ENCODE measurements at regions not wholly inside any gene's neighbourhood (a gene's known extent, or its start where the extent isn't known, plus 50 kb on each side); places are given as distances from the start of the nearest gene placed in this dataset.
"Not testable (repeated sequence)": the region's sequence is repeated elsewhere in the genome, so short reads cannot be mapped to it uniquely, and the experiment has no call there.

DNA sequence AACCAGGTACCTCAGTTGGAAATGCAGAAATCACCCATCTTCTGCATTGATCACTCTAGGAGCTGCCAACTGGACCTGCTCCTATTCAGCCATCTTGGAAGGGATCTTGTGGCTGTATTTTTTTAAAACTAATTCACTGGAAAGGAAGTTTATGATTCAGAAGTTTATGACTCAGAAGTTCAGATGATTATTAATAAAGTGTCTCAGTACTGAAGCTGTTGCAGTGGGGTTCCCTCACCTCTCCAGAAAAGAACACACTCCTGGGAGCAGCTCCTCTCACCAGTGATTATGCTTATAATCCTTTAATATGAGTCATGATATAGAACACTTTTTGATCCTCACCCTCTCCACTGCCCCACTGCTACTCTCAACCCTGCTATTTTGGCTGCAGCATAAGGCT lies 291.2 kb upstream of the HS3ST5 start (continued):
- TF ChIP-seq, protein P1, sequence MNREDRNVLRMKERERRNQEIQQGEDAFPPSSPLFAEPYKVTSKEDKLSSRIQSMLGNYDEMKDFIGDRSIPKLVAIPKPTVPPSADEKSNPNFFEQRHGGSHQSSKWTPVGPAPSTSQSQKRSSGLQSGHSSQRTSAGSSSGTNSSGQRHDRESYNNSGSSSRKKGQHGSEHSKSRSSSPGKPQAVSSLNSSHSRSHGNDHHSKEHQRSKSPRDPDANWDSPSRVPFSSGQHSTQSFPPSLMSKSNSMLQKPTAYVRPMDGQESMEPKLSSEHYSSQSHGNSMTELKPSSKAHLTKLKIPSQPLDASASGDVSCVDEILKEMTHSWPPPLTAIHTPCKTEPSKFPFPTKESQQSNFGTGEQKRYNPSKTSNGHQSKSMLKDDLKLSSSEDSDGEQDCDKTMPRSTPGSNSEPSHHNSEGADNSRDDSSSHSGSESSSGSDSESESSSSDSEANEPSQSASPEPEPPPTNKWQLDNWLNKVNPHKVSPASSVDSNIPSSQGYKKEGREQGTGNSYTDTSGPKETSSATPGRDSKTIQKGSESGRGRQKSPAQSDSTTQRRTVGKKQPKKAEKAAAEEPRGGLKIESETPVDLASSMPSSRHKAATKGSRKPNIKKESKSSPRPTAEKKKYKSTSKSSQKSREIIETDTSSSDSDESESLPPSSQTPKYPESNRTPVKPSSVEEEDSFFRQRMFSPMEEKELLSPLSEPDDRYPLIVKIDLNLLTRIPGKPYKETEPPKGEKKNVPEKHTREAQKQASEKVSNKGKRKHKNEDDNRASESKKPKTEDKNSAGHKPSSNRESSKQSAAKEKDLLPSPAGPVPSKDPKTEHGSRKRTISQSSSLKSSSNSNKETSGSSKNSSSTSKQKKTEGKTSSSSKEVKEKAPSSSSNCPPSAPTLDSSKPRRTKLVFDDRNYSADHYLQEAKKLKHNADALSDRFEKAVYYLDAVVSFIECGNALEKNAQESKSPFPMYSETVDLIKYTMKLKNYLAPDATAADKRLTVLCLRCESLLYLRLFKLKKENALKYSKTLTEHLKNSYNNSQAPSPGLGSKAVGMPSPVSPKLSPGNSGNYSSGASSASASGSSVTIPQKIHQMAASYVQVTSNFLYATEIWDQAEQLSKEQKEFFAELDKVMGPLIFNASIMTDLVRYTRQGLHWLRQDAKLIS (CRISPR knock-in tag; IDR thresholded peaks at IDR 0.05; ENCODE audit: borderline replicate concordance) = no peak
- no peak for TF ChIP-seq ATF1 (CRISPR knock-in tag; IDR thresholded peaks at IDR 0.05)

DNA sequence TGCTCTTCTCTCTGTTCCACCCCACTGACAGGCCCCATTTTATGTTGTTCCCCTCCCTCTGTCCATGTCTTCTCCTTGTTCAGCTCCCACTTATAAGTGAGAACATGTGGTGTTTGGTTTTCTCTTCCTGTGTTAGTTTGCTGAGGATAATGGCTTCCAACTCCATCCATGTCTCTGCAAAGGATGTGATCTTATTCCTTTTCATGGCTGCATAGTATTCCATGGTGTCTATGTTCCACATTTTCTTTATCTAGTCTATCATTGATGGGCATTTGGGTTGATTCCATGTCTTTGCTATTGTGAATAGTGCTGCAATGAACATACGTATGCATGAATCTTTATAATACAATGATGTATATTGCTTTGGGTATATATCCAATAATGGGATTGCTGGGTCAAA lies 283.4 kb upstream of the HS3ST5 start:
- ATAC-seq; H3K27ac Mint-ChIP-seq; DNase-seq (ENCODE audit: low spot score); H3K9me3 Mint-ChIP-seq; H3K4me1 Mint-ChIP-seq; H3K36me3 Mint-ChIP-seq; CTCF ChIA-PET; H3K4me3 Mint-ChIP-seq; H3K27me3 Mint-ChIP-seq (ENCODE audit: low read depth); POLR2A ChIA-PET: not testable (repeated sequence)

DNA sequence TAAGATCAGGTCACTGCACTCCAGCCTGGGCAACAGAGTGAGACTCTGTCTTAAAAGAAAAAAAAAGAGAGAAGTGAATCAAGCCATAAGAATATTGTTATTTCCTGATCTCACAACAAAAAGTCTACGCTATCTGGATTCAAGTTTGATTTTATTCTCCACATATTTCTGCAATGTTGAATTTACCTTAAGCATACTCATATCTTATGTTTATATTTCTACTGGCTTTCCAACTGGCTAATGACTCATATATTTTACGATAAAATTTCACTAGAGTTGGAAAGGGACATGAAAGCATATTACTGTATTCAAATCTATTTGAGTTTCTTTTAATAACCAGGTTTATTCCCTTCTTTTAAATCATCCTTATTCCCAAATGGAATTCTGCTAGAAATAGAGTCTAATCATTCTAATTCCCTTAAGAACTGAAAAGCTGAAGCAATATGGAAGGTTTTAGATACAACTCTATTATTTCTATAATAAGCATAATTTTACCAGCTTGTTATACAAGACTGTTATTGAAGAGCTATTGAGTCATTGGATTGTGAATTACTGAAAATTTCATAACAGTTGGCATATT lies 276.9 kb upstream of the HS3ST5 start:
- no peaks in the 10 kb centered on the region for H3K36me3 Mint-ChIP-seq
- no peaks in the 10 kb centered on the region for H3K9me3 Mint-ChIP-seq
- peaks cover 9% of the 10 kb centered on the region for H3K4me1 Mint-ChIP-seq
- ChIA-PET CTCF (interaction anchor here (1.3 kb wide), 1 partner anchor 512 kb away, joined by 3 read pairs; no protein-coding TSS in a partner anchor), POLR2A (no interaction called here)
- TF ChIP-seq, protein P2, sequence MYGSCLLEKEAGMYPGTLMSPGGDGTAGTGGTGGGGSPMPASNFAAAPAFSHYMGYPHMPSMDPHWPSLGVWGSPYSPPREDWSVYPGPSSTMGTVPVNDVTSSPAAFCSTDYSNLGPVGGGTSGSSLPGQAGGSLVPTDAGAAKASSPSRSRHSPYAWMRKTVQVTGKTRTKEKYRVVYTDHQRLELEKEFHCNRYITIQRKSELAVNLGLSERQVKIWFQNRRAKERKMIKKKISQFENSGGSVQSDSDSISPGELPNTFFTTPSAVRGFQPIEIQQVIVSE (CRISPR knock-in tag; IDR thresholded peaks at IDR 0.05; ENCODE audit: borderline replicate concordance) = no peak
- no peak for TF ChIP-seq PRRX2 (CRISPR knock-in tag; IDR thresholded peaks at IDR 0.05)
- TF ChIP-seq, protein P3, sequence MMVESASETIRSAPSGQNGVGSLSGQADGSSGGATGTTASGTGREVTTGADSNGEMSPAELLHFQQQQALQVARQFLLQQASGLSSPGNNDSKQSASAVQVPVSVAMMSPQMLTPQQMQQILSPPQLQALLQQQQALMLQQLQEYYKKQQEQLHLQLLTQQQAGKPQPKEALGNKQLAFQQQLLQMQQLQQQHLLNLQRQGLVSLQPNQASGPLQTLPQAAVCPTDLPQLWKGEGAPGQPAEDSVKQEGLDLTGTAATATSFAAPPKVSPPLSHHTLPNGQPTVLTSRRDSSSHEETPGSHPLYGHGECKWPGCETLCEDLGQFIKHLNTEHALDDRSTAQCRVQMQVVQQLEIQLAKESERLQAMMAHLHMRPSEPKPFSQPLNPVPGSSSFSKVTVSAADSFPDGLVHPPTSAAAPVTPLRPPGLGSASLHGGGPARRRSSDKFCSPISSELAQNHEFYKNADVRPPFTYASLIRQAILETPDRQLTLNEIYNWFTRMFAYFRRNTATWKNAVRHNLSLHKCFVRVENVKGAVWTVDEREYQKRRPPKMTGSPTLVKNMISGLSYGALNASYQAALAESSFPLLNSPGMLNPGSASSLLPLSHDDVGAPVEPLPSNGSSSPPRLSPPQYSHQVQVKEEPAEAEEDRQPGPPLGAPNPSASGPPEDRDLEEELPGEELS (CRISPR knock-in tag; IDR thresholded peaks at IDR 0.05) = no peak
- H3K27me3 Mint-ChIP-seq (ENCODE audit: low read depth) = no peaks in the 10 kb centered on the region
- no peak overlapping the region for H3K4me3 Mint-ChIP-seq
- H3K27ac Mint-ChIP-seq = no peak overlapping the region
- ATAC-seq = no peak
- DNase-seq (ENCODE audit: low spot score) = no peak

DNA sequence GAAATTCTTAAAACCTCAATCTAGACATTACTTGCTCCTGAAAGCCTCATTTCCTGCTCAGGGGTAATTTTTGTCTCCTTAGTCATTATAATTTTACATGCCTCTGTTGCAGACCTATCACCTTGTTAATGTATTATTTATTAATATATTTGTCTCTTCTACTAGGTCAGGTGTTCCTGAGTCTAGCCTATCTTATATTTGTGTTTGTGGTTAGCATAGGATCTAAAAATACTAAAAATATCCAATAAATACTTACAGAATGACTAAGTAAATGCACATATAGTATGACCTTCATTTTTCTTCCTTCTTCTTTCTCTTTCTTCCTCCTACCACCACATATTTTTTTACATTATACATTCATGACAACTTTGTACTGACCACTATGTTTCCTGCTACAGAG lies 268.9 kb upstream of the HS3ST5 start:
- peaks cover 18% of the 10 kb centered on the region for H3K9me3 Mint-ChIP-seq
- CTCF ChIA-PET = no interaction called here
- ATAC-seq (no peak), DNase-seq (ENCODE audit: low spot score) (no peak)
- no peak overlapping the region for H3K4me3 Mint-ChIP-seq
- H3K4me1 Mint-ChIP-seq = 0 out of 2 replicates have a peak, but pooled peaks cover 2% of the 10 kb centered on the region
- POLR2A ChIA-PET = no interaction called here
- H3K27me3 Mint-ChIP-seq (ENCODE audit: low read depth) = no peaks in the 10 kb centered on the region
- 0 out of 2 replicates have a peak, but pooled peaks cover 4% of the 10 kb centered on the region for H3K36me3 Mint-ChIP-seq
- TF ChIP-seq, protein P1 (CRISPR knock-in tag; IDR thresholded peaks at IDR 0.05; ENCODE audit: borderline replicate concordance) = no peak
- no peak for TF ChIP-seq ETV6 (CRISPR knock-in tag; IDR thresholded peaks at IDR 0.05)
- no peak for TF ChIP-seq GRHL2 (CRISPR knock-in tag; IDR thresholded peaks at IDR 0.05; ENCODE audit: insufficient replicate concordance, severe bottlenecking)
- TF ChIP-seq SP1 (CRISPR knock-in tag; conservative IDR thresholded peaks at IDR 0.05) = no peak
- H3K27ac Mint-ChIP-seq = no peak overlapping the region
